HG03175 (cell line): ENCODE measurements at regions not wholly inside any gene's neighbourhood (a gene's known extent, or its start where the extent isn't known, plus 50 kb on each side); places are given as distances from the start of the nearest gene placed in this dataset.

ENCODE experiments used
- ATAC-seq: cut with Tn5 transposase; IDR thresholded peaks from one replicate; pipeline ENCODE4 v1.9.1; 2021; ENCODE audit warnings: mild to moderate bottlenecking, moderate library complexity; ENCODE audit not compliant: unreplicated experiment

DNA sequence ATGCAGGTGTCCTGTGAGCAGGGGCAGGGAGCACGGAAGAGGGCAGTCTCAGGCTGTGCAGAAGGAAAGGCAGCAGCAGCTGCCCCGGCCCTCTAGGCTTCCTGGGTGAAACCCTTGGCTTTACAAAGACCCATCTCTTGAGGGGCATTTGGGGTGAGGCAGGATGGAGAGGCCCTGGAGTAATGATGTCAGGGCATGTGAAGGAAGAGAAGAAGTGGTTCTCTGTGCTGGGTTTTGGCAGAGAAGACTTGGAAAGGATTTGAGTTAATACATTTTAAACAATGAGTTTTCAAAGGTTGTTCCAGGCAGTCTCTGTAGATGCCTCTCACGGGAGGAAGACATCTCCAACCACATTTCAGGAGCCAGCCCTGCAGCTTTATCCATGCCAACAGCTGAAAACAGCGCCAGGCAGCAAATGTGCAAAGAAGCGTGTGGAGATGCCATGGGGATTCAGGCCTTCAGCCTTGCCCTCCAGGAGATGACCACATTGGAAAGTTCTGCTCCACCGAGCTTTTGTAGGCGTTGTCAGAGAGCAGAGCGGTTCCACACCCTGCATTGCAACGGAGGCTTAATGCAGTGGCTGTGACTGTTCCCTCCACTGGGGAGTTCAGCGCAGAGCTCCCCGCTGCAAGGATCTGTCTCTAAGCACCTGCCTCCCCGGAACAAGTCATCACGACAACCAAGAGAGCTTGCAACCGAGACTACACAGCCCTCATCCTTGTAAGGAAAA lies 322.8 kb downstream of the UQCRFS1 start:
- no peak for ATAC-seq

DNA sequence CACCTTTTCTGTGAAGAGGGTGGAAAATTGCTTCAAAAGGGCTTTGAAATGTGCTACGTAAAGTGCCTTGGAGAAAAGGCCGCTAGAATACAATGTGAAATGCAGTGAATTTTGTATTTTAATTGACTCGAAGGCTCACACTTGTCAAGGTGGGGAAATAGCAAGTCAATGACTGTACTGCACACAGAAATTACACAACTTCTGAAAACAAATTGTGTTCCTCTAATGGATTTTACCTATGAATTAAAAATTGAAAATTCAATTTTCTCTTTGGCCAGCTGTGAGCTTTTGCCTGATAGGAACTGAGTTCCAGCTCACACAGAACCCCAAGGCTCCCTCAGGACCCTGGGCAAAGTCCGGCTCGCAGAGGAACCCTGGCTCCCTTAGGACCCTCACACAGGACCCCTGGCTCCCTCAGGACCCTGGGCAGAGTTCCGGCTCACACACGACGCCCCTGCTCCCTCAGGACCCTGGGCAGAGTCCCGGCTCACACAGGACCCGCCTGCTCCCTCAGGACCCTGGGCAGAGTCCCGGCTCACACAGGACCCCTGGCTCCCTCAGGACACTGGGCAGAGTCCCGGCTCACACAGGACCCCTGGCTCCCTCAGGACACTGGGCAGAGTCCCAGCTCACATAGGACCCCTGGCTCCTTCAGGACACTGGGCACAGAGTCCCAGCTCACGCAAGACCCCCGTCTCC lies 324.9 kb downstream of the UQCRFS1 start:
- ATAC-seq, result no peak

DNA sequence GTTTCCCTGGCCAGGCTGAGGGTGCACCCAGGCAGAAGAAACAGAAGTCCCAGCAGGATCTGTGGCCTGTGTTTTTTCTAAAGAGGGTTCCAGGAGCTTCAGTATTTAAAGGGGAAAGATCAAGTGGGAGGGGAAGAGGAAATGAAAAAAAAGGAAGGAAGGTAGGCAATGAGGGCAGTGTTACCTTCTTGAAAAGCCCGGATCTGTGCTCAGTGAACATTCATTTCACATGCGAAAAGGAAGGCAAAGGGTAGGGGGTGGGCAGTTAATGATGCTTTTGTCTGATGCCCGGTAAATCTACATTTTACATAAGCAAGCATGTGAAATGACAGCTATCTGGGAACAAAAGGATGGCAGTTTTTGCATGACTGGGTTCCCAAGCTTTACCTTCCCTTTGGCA lies 326.2 kb downstream of the UQCRFS1 start:
- ATAC-seq, result no peak

DNA sequence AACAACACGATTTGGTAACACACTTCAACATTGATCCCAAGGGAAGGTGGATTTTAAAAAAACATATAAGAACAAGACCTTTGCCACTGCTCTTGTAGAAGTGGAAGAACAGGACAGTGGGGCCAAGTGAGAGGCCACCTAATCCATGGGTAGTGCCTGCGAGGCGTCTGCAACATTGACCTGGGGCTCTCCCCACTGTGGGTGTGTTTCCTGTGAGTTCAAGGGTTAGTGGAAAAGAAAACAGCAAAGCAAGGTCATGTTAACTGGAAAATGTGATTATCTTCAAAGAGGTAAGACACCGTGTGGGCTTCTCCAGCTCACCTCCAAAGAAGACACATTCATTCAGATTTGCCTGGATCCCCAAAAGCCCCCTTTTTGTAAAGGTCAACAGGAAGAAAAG lies 327.0 kb downstream of the UQCRFS1 start:
- ATAC-seq, result no peak

DNA sequence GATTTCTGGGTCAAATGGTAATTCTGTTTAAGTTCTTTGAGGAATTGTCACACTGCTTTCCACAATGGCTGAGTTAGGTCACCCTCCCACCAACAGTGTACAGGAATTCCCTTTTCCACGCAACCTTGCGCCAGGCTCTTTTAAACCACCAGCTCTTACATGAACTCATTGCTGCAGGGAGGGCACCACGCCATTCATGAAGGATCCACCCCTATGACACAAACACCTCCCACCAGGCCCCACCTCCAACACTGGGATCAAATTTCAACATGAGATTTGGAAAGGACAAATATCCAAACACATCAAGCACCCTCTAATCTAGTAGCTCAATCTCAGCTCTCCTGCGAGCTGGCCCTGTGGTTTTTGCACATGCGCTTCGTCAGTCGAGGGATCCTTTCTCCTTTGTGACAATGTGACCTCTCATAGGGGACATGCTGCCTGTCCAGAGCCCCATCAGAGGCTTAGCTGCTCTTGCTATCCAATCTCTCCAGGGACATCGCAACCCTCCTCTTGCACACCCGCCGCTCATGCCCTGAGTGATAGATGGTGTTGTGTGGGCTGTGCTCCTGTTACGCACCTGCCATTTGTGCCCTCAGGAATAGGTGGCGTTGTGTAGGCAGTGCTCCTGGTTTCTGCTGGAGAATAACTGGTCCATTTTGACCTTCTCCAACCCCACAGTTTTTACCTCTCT lies 328.0 kb downstream of the UQCRFS1 start:
- no peak for ATAC-seq

DNA sequence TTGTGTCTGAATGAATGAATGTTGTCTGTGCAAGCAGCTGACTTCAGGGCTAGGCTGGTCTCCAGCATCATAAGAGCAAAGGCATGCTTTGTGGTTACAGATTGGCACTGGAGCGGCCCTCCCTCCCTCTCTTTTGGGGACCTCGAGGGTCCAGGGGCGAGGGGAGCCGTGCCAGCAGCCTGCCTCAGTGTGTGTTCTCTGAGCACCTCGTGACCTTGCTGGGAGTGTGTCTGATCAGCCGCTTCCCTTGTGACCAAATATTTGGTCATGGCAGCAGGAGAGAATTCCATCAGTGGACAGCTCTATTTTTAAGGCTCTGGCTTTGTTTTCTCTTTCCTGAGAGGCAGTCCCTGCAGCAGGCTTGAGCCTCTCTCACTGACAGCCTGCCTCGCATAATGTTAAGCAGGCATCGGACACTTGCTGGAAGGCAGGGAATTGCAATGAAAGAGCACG lies 329.7 kb downstream of the UQCRFS1 start:
- ATAC-seq, result no peak

DNA sequence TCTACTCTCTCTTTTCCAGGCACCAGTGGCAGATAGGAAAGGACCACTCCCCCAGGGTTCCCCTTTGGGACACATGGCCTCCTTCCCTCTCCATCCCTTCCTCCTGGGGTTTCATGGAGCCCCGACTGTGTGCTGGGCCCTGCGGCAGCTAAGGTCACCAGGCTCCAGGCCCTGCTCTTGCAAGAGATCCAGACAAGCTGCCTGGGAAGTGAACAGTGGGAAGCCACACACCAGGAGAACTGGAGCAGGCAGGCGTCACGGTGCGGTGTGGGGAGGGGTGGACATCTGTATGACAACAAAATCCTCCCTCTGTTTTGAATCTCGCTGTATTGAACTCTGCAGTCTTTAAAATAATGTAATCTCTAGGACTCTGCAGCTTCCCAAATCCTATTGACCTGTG lies 330.1 kb downstream of the UQCRFS1 start:
- no peak for ATAC-seq

DNA sequence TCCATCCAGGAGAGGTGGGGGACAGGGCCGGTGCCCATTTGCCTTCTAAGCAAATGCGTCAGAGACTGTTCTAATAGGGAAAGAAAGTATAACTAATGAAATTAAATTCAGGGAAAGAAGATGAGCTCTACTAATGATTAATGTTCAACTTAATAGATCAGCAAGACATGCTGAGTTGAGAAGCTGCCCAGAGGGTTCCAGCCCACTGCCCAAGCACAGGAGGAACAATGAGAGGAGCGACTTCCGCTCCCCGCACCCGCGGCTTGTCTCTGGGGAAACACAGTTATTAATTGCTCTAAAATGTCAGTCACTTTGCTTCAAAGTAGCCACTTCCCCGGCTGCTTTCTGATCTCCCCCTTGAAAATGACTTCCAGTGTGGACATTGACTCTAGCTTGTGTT lies 331.3 kb downstream of the UQCRFS1 start:
- ATAC-seq, result no peak

DNA sequence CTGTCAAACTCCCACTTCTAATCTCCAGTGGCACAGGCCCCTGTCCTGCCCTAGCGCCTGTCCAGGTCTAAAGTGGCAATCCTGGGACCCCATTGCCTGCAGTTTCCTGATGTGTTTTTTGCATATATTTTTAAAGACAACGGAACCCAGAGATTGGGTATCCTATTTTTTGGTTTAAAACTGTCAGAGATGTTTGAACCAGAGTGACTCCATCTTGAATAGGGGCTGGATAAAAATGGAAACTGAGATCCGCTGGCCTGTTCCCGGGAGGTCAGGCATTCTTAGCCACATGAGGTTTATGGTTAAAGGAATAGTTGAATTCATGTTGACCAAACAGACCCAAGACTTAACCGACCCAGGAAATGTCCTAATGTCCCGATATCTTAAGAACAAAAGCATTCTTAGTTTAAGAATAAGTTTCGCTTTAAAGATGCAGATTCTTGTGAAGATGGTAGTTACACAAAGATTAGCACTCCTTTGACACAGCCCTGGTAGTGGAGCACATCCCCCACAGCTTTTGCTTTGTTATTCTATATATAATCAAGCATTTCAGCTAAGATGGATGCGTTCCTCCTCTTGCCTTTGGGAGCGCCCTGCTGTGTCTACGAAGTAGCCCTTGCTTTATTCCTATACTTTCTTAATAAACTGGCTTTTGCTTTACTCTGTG lies 332.1 kb downstream of the UQCRFS1 start:
- ATAC-seq, result no peak

DNA sequence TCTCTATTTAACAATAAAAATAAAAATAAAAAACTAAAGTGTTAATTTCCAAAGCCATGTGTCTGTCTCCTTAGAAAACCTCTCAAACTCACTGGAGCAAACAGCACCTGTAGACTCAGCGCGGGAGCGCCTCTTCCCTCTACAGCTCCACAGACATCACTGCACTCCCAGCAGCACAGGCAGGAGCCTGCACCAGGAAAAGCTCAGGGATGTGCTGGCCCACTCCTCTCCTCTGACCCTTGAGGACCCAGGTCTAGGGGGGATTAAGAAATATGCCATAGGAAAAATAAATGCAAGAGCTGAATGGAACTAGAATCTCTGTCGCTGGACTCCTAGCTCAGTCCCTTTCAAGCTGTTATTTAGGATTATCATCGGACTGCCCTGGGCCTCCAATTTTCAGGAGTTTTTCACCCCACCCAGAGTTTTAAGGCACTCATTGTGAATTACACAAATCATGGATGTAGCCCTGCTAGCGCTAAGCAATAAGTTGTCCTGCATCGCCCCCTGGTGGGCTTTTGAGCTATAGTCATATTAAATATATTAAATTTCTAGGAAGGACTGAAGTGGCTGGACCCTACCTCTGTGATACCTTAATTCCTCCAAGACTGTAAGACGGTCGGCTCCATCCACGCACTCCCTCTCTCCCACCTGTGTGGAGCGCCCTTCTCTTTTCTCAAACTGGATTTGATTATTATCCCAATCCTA lies 333.9 kb downstream of the UQCRFS1 start:
- ATAC-seq, result no peak

DNA sequence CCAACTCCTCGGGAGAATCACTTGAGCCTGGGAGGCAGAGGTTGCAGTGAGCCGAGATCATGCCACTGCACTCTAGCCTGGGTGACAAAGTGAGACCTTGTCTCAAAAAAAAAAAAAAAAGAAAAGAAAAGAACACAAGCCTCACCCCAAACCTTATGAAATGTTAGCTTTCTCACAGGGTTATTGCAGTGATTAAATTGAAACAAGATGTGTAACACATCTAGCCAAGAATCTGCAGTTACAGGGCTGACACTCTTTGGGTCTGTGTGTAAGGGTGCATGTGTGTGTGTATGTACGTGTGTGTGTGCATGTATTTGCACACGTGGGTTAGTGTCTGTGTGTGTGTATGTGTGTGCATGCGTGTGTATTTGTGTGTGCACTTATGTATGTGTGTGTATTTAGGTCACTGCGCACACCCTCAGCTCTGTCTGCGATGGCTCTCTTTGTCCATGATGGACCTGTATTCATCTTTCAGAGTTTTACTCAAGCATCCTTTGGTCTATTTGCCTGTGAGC lies 336.3 kb downstream of the UQCRFS1 start:
- no peak for ATAC-seq

DNA sequence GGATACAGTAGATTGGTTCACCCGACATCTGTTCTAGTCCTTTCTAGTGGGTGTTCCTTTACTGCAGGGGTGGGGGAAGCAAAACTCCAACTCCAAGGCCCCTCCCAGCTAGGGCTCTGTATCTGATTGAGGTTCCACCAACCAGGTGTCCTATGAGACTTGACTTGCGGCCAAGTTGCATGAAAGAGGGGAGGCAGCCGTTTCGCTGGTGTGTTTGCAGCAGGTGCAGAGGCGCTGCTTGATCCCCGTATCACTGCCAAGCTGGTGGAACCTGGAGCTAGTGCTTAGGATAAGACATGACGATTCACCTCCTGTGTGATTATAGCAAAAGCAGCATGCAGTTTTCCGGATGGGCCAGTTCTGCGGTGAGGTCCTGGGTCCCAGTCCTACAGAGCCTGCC lies 338.2 kb downstream of the UQCRFS1 start:
- no peak for ATAC-seq

DNA sequence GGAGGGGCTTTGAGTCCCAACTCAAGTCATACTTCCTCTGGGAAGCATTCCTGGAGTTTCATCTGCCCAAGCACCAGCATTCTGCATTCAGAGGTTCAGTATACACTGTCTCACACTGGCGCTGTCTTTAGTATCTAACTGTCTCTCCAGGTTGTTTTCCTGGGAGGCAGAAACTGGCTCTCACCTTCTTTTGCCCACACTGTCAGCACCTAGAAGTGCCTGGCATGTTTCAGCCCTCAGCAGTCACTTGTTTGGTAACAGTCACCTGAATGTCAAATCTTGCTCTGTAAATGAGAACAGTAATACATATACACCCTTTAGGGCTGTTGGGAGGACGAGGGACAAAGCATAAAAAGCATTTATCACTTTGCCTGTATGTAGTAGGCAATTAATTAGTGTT lies 339.6 kb downstream of the UQCRFS1 start:
- no peak for ATAC-seq

DNA sequence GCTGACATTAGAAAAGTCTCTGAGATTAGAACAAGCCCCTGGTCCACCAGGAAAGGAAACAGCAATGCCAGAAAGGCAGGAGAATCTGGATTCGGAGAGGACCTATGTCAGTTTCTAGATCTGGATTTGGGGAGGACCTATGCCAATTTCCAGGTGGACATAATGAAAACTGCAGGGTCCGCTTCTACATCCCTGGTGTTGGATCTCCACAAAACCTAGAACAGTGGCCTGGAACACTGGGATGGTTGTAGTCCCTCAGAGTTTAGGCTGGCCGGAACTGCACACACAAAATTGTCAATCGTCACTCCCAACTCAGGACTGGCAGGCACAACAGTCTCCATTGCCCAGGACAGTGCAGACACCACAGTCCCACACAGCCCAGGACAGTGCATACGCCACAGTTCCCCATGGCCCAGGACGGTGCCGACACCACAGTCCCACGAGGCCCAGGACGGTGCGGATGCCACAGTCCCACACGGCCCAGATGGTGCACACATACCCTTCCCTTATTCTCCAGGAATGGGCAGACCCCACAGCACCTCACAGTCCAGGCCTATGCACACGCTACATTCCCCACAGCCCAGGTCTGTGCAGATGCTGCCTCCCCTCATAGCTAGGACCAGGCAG lies 341.7 kb downstream of the UQCRFS1 start:
- no peak for ATAC-seq

DNA sequence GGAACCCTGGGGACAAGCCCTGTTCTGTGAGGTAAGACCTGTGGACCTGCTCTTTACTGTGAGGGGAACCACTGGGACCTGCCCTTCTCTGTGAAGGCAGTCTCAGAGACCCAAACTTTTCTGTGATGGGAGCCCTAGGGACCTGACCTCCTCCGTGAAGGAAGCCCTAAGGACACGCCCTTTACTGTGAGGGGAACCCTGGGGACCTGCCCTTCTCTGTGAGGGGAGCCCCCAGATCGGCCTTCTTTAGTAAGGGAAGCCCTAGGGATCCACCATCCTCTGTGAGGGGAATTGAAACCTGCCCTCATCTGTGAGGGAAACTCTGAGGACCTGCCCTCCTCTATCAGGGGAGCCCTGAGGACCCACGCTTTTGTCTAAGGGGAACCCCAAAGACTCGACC lies 343.5 kb downstream of the UQCRFS1 start:
- ATAC-seq, result no peak

DNA sequence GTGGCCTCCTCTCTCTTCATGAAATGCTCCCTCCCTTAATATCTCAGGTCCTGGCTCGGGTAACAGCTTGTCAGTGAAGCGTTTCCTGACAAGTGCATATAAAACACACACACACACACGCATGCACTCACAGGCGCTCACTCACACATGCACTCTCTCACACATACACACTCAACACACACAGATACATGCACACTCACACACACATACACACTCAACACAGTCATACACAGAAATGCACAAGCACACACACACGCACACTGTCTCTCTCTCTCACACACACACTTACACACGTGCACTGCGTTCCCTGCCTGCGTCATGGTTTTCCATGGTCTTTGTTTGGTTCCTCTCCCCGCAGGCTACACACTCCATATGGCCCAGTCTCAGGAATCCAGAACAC lies 344.1 kb downstream of the UQCRFS1 start:
- no peak for ATAC-seq

DNA sequence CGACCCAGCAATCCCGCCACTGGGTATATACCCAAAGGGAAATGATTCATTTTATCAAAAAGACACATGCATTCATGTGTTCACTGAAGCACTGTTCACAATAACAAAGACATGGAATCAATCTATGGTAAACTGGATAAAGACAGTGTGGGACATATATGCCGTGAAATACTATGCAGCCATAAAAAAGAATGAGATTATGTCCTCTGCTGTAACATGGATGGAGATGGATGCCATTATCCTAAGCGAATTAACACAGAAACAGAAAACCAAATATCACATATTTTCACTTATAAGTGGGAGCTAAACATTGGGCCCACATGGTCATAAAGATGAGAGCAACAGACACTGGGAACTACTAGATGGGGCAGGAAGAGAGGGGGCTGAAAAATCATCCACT lies 345.0 kb downstream of the UQCRFS1 start:
- no peak for ATAC-seq

DNA sequence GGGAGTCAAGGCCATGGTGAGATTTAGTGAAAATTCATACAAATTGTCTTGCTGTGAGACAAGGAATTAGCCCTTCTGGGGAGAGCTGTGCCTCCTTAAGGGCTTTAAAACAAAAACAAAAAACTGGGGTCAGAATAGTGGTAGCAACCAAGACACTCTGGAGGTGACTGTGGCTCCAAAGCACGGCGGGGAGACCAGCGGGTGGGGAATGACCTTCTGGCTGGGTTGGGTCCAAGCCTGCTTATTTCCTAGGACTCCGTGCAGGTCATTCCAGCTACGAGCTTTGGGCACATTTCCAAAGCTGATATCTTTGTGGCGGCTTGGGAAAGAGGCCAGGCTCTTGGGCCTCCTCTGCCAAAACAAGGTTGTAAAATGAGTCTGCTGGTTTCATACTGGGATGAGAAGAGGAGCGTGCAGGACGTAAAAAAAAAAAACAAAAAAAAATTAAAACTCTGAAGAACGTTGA lies 348.3 kb downstream of the UQCRFS1 start:
- ATAC-seq, result no peak

DNA sequence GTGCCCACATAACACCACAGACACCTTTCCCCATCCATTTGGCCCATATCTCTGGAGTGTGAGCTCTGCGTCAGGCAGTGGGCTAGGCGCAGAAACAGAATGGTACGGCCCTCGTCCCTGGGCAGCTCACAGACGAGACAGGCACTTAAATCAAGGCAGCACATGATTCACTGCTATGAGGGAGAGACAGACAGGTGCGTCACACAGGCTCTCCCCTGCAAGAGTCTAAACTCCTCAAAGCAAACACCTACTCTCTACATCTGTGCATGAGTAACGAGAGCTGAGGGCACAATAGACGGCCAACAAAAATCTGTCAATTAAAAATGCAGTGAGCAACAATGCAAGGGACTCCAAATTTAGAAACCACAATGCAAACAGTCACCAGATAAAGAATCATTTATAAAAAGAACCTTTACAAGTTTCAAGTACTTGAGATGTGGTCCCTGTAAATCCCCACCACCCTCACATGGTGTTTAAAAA lies 348.9 kb downstream of the UQCRFS1 start:
- ATAC-seq, result no peak

DNA sequence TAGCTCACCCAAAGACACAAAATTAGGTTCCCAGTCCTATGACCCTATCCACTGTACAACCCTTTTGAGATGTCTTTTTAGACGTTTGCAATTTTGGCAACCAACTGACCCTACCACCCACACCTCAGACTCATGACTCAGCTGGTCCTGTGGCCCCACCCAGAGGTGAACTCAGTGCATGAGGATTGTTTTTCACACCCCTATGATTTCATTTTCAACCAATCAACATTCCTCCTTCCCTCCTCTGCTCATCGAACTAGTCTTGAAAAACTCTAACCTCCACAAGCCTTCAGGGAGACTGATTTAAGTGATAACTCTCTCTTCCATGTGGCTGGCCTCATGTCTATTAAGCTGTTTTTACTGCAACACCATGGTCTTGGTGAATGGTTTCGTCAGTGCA lies 350.7 kb downstream of the UQCRFS1 start:
- no peak for ATAC-seq
